ENCODE measurements at regions not wholly inside any gene's neighbourhood (a gene's known extent, or its start where the extent isn't known, plus 50 kb on each side); places are given as distances from the start of the nearest gene placed in this dataset.

- no peak for DNase-seq
Measured at GRCh38 chr3:127457546-127458145, 132.9 kb downstream of the TPRA1 start.

DNA sequence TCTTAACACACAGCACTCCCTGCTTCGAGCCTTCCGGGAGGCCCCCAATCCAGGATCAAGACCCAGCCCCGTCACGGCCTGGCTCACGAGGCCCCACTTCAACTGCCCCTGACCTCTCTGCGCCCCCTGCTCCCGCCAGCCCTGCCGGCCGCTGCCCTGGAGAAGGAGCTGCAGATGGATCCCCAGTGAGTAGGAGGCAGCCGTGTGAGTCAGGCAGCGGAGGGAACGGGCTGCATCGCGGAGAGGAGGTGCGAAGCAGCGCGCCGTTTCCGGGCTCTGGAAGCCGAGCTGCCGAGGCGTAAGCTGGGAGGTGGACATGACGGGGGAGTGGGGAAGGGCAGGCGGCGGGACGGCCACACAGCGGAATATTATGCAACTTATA lies 133.4 kb downstream of the TPRA1 start:
- DNase-seq: no peak

- DNase-seq: no peak
Measured at GRCh38 chr3:127456471-127457093, 134.0 kb downstream of the TPRA1 start.

GRCh38 chr3:127455541-127456450 lies 134.7 kb downstream of the TPRA1 start:
- DNase-seq: no peak

DNA sequence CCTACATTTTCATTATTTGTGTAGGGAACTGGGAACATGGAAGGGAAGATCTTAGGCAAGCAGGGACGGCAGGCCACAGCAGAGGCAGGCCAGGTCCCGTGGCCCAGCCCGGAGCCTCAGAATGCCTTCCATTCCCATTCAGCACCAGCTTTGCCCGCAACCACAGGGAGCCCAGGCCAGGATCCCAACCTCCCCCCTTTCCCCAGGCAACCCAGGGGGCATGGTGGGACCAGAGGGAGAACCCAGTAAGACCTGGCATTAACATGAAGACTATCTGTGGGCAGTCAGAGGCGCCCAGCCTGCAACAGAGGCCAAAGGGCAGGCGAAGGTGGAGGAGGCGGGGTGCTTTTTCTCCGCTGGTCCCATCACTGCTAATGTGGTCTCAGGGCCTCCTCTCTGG lies 135.6 kb downstream of the TPRA1 start:
- DNase-seq: no peak

DNA sequence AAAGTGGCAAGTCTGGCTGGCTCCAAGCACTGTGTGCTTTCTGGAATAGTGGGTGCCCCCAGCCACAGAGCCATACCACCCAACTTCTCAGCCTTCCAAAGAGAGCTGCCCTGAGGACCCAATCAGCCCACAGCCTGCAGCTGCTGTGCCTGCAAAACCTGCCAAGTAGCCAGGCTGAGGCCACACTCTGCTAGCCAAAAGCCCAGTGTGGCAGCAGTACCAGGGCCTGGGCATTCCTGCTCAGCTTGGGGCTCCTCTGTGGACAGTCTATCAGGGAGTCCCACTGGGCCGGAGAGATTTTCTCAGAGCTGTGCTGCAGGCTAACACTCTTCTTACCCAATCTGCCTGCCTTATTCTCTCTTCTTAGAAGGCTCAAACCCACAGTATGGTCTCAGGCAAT lies 136.5 kb downstream of the TPRA1 start:
- DNase-seq: no peak

DNA sequence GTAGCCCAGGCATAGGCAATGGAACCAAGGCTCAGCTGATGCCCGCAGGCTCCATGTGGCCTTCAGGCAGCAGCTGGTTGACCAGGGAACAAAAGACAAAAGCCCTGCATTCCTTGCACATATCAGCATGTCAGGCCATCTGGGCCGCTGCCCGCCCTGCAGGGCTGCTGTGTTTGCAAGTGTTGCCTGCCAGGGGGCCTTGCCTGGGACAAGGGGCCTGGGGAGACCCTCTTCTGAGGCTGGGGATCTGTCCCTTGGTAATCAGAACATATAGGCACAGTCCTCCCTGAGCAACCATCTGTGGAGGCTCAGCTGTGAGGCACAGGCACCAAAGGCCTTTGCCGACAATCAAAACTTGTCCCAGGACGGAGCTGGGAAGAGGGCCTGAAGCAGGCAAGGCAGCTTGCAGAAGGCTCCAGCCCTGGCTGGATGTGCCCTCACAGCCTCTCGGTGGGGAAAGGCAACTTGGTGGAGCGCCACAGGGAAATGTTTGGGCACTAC lies 138.2 kb downstream of the TPRA1 start:
- DNase-seq: no peak

DNA sequence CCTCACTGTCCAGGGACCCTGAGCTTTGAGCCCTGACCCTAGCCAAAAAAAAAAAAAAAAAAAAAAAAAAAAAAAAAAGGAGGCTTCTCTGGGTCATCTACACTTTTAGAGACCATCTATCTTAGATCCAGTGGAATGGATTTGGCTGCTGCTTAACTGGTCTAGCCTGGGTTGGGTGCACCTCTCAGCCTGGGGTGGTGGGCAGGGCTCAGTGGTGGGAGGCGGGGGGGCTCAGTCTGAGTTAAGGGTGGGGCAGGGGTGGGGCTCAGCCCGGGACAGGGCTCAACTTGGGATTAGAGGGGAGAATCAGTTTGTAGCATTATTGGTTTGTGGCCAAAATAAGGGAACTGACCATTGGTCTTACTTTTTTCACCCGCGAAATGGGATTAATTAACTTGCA lies 139.2 kb downstream of the TPRA1 start:
- DNase-seq: no peak

DNA sequence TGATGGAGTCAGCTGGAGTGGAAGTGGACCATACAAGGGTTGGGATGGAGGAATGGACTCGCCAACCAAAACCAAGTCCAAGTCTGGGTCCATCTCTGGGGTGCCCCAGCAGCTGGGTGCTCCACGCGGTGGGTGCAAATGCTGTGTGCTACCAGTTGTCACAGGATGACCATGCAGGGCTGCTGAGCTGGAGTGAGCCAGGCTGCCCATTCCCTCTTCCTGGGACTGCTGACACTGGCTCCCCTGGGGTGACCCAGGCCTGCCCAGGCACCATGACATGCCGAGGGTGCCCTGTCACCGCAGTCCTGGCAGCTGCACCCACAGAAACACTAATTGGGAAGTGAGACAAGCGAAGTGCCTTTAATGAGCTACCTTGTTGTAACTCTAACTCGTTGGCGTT lies 140.2 kb downstream of the TPRA1 start:
- DNase-seq: no peak

GRCh38 chr3:127449486-127450212 lies 140.9 kb downstream of the TPRA1 start:
- DNase-seq: no peak

DNA sequence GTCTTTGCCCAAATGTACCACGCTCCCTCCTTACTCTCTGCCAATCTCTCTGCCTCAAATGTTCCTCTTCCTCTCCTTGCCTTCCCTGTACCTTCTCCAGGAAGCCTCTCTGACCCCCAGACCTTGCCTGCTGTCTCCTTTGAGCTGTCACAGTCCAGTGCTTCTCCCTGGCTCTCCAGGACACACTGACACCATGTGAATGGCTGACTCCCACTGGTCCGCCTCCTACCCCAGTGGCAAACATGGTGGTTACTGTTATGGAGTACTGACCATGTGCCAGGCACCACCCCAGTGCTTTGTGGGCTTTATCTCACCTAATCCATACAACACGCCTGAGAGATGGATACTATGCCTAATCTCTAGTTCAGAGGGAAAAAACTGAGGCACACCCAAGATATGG lies 141.9 kb downstream of the TPRA1 start:
- no peak for DNase-seq

GRCh38 chr3:127448161-127448561 lies 142.4 kb downstream of the TPRA1 start:
- DNase-seq: no peak

DNA sequence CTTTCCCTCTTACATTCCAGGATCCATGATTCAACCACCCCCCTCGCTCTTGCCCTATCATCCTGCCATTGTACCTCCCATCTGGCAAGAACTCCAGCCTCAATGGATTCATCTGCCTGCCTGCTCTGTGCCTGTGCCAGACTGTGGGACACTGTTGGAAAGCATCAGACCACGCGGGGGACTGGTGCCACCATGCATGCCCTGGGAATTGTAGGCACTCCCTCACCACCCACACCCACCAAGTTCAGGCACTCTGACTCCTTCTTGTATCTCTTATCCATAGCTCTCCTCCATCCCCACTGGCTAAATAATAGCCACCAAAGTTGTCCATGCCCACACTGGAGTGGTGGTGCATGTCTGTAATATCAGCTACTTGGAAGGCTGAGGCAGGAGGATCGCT lies 143.8 kb downstream of the TPRA1 start:
- DNase-seq: no peak

DNA sequence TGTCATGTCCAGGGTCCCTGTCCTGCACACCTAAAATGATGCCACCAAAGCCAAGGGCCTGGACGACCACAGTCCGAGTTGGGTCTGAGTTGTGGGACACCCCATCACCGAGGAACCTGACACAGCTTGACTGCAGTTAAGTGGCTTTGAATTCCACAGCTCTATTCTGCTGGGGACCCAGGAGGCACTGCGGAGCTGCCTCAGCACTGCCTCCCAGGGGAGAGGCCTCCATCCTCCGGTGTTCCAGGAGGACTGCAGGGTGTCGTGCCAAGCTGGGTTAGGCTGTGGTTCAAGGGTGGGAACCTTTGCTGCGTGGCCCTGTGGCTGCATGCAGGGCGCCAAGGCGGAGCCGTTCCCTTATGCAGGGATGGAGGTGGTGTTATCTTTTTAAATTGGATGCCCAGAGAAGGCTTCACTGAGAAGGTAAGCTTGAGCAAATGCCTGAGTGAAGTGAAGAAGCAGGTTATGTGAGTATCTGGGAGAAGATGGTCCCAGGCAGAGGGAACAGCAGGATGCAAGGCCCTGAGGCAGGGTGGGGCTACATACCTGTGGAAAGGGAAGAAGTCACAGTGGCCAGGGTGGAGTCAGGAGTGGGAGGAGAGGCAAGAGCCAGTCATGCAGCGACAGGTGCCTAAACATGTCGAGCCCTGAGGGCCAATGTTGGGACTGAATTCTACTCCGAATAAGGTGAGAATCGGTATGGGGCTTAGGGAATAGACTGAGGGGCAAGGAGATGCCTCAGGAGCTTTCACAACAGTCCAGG lies 144.8 kb downstream of the TPRA1 start:
- DNase-seq: no peak

DNA sequence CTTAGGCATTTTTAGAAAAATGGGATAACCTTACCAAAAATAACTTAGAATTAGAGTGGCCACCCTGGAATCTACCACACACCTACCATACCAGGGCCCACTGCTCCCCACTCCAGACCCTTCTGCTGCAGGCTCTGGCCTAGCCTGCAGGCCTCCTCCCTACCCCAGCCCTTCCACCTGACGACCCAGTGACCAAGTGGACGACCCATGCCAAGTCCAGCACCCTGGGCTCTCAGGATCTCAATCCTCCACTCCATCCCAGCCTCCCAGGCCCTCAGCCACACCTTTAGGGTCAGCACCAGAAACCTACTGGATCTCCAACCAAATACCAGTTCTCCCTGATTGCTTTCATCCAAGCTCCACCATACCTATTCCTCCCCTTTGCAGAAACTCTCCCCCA lies 145.8 kb downstream of the TPRA1 start:
- no peak for DNase-seq

GRCh38 chr3:127443581-127444375 lies 146.8 kb downstream of the TPRA1 start:
- no peak for DNase-seq

DNA sequence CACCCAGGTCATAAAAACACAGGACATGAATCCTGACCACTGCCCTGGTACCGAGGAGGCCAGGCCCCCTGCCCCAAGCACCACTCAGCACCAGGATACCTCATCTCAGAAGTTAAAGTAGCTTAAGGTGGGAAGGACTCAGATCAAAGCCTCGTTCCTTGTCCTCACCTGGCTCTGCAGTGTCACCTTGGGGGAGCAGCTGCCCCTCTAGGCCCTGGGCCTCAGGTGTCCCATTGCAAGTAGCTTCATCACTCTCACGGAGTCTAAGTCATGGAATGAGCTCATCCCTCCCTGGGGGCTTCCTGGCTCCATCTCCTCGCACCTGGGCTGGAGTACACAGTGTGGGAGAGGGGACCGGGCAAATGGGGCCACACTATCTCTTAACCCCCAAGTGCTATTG lies 148.0 kb downstream of the TPRA1 start:
- no peak for DNase-seq

DNA sequence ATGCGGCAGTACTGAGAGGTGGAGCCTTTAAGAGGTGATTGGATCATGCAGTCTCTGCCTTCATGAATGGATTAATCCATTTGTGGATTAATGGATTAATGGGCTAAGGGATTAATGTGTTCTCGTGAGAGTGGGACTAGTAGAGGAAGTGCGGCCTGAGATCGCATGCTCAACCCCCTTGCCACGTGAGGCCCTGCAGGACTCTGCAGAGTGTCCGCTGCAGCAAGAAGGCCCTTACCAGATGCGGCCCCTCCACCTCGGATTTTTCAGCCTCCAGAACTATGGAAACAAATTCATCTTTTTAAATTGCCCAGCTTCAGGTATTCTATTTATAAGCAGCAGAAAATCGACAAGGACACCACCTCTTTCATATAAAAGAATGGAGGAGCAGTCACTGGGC lies 148.8 kb downstream of the TPRA1 start:
- DNase-seq: no peak

GRCh38 chr3:127440384-127440783 lies 150.1 kb downstream of the TPRA1 start:
- DNase-seq: no peak

- no peak for DNase-seq
Measured at GRCh38 chr3:127439621-127440020, 150.9 kb downstream of the TPRA1 start.

GRCh38 chr3:127438951-127439350 lies 151.1 kb upstream of the PRR20G start:
- no peak for DNase-seq

DNA sequence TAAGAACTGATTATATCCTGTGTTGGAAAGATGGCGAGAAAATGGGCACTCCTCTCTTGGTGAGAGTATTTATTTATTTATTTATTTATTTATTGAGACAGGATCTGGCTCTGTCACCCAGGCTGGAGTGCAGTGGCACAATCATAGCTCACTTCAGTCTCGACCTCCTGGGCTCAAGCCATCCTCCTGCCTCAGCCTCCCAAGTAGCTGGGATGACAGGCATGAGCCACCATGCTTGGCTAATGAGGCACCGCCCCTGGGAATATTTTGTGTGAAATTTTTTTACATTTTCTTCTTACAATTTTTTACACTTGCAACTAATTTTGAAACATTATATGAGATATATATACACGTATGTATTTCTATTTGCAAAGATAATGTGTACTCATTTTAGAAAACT lies 150.5 kb upstream of the PRR20G start:
- DNase-seq: no peak
